DMS53 treated with DMSO at 0.1 percent for 48 hours (cell line): ENCODE measurements at regions not wholly inside any gene's neighbourhood (a gene's known extent, or its start where the extent isn't known, plus 50 kb on each side); places are given as distances from the start of the nearest gene placed in this dataset.
"Not testable (repeated sequence)": the region's sequence is repeated elsewhere in the genome, so short reads cannot be mapped to it uniquely, and the experiment has no call there.

Source experiments
- DNase-seq: peaks from one replicate; lab custom pipeline; 2025; ENCODE audit not compliant: unreplicated experiment; lab: John Stamatoyannopoulos, UW

GRCh38 chr12:46982629-46983392 is 96.6 kb upstream of the PCED1B start:
- DNase-seq = no peak

GRCh38 chr12:46983393-46983793 is 96.0 kb upstream of the PCED1B start:
- no peak for DNase-seq

GRCh38 chr12:46983959-46984841 is 95.2 kb upstream of the PCED1B start:
- peak; percentile 94 for DNase-seq

GRCh38 chr12:46985816-46986215 is 93.6 kb upstream of the PCED1B start:
- DNase-seq = no peak

- not testable (repeated sequence) for DNase-seq
Observed at GRCh38 chr12:46988122-46988521, 91.3 kb upstream of the PCED1B start.

- DNase-seq = no peak
Observed at GRCh38 chr12:46990211-46990610, 89.2 kb upstream of the PCED1B start.

- DNase-seq = not testable (repeated sequence)
Observed at GRCh38 chr12:46992051-46992450, 87.4 kb upstream of the PCED1B start.

- no peak for DNase-seq
Observed at GRCh38 chr12:46998811-46999368, 80.5 kb upstream of the PCED1B start.

GRCh38 chr12:47004634-47005033 is 74.8 kb upstream of the PCED1B start:
- no peak for DNase-seq

- no peak for DNase-seq
Observed at GRCh38 chr12:47007048-47007447, 72.4 kb upstream of the PCED1B start.

GRCh38 chr12:47012552-47012951 is 66.9 kb upstream of the PCED1B start:
- DNase-seq = no peak

- peak; percentile 98 for DNase-seq
Observed at GRCh38 chr12:47014474-47014873, 64.9 kb upstream of the PCED1B start.

- DNase-seq = no peak
Observed at GRCh38 chr12:47015381-47015780, 64.0 kb upstream of the PCED1B start.

- no peak for DNase-seq
Observed at GRCh38 chr12:47017041-47017713, 62.2 kb upstream of the PCED1B start.

GRCh38 chr12:47017901-47018475 is 61.4 kb upstream of the PCED1B start:
- DNase-seq = no peak

GRCh38 chr12:47020211-47020821 is 59.1 kb upstream of the PCED1B start:
- no peak for DNase-seq

- peak; percentile 97 for DNase-seq
Observed at GRCh38 chr12:47021298-47021697, 58.1 kb upstream of the PCED1B start.

- no peak for DNase-seq
Observed at GRCh38 chr12:47022296-47022695, 57.1 kb upstream of the PCED1B start.

GRCh38 chr12:47023311-47023710 is 56.1 kb upstream of the PCED1B start:
- no peak for DNase-seq

- no peak for DNase-seq
Observed at GRCh38 chr12:47023953-47024352, 55.5 kb upstream of the PCED1B start.
